PFSK-1 (cell line): ENCODE measurements at regions not wholly inside any gene's neighbourhood (a gene's known extent, or its start where the extent isn't known, plus 50 kb on each side); places are given as distances from the start of the nearest gene placed in this dataset.

Experiments
- FOXP2 ChIP-seq: optimal IDR thresholded peaks from 2 replicates; pipeline ENCODE3; 2011; ENCODE audit warnings: borderline replicate concordance, control low read depth, inconsistent platforms; ENCODE audit not compliant: insufficient read depth; ENCODE audit errors: extremely low read length, extremely low read depth
- POLR2AphosphoS5 ChIP-seq: IDR thresholded peaks from 2 replicates; pipeline ENCODE4 v1.6.1; 2012; ENCODE audit warnings: low read depth, mild to moderate bottlenecking, control low read depth, low read length, moderate library complexity
- SIN3A ChIP-seq: IDR thresholded peaks from 2 replicates; pipeline ENCODE4 v1.6.1; 2012; ENCODE audit warnings: mild to moderate bottlenecking, low read length, moderate library complexity, borderline replicate concordance; ENCODE audit not compliant: insufficient read depth
- TAF1 ChIP-seq: IDR thresholded peaks from 2 replicates; pipeline ENCODE4 v1.6.1; 2012; ENCODE audit warnings: low read length, control low read depth, borderline replicate concordance; ENCODE audit not compliant: insufficient read depth
- TF ChIP-seq, protein P1 (sequence below), 2 experiments: IDR thresholded peaks; 2 replicates each; pipeline versions ENCODE4 v1.6.1 to v1.8.0; 2011 to 2012; ENCODE audit warnings: low read depth in 2 of 2, low read length in 2 of 2, control low read depth in 1 of 2, inconsistent platforms in 1 of 2, mild to moderate bottlenecking in 1 of 2, moderate library complexity in 1 of 2; ENCODE audit not compliant: insufficient read depth in 1 of 2

DNA sequence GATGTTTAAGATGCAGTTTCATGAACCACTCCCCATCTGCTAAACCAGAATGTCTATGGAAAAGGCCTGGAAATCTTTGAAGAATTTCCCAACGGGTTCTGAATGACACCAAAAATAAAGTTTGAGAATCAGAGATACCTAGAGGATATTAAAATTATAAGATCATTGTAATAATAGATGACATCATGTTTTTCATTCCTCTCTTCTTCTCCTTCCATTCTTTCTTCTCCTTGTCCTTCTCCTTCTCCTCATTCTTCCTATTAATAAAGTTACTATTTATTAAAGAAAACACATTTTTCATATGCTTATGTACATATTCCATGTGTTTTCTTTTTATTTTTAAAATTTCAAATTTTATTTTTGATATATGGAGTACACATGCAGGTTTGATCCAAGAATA lies 1449.4 kb downstream of the LRFN5 start:
- TF ChIP-seq, protein P1, sequence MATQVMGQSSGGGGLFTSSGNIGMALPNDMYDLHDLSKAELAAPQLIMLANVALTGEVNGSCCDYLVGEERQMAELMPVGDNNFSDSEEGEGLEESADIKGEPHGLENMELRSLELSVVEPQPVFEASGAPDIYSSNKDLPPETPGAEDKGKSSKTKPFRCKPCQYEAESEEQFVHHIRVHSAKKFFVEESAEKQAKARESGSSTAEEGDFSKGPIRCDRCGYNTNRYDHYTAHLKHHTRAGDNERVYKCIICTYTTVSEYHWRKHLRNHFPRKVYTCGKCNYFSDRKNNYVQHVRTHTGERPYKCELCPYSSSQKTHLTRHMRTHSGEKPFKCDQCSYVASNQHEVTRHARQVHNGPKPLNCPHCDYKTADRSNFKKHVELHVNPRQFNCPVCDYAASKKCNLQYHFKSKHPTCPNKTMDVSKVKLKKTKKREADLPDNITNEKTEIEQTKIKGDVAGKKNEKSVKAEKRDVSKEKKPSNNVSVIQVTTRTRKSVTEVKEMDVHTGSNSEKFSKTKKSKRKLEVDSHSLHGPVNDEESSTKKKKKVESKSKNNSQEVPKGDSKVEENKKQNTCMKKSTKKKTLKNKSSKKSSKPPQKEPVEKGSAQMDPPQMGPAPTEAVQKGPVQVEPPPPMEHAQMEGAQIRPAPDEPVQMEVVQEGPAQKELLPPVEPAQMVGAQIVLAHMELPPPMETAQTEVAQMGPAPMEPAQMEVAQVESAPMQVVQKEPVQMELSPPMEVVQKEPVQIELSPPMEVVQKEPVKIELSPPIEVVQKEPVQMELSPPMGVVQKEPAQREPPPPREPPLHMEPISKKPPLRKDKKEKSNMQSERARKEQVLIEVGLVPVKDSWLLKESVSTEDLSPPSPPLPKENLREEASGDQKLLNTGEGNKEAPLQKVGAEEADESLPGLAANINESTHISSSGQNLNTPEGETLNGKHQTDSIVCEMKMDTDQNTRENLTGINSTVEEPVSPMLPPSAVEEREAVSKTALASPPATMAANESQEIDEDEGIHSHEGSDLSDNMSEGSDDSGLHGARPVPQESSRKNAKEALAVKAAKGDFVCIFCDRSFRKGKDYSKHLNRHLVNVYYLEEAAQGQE (IDR thresholded peaks at IDR 0.05; ENCODE audit: insufficient read depth in 1 of 2, low read depth in 2 of 2, low read length in 2 of 2): no peak
- no peak for TF ChIP-seq TAF1

DNA sequence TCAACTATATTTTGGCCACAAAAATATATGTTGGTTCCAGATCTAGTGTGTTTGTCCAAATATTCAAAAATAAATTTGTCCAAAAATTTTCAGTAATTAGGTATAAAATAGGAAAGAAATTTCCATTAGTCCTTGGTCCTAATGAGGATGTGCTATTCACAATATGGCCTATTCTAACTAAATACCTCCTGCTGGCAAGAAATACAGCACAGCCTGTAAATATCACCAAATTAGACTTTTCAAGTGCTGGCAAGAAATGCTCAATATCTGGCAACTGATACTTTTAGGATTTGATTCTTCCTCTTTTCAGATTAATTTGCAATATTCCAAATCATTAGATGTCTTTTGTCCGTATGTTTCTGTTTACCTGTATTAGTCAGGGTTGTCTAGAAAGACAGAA lies 1446.2 kb downstream of the LRFN5 start:
- TF ChIP-seq SIN3A (no peak), POLR2AphosphoS5 (no peak), FOXP2 (no peak), TAF1 (no peak)
- TF ChIP-seq, protein P1 (IDR thresholded peaks at IDR 0.05; ENCODE audit: insufficient read depth in 1 of 2, low read depth in 2 of 2, low read length in 2 of 2): no peak

DNA sequence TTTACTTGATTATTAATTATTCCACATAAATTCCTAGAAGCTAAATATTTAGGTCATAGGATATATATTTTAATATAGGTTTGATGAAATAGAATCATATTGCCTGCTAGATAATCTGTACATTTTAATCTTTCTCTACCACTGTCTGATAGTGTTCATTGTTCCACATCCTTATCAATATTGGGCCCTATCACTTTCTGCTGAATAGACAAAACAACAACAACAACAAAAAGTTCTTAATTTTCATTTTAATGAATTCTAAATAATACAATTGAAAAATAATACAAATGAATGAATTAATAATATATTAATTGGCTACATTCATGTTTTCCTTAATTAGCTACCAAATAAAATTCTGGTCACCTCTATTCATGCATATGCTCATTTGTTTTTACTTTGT lies 1437.2 kb downstream of the LRFN5 start:
- TF ChIP-seq SIN3A (no peak), POLR2AphosphoS5 (no peak), FOXP2 (no peak), TAF1 (no peak)
- TF ChIP-seq, protein P1 (IDR thresholded peaks at IDR 0.05; ENCODE audit: insufficient read depth in 1 of 2, low read depth in 2 of 2, low read length in 2 of 2): no peak

DNA sequence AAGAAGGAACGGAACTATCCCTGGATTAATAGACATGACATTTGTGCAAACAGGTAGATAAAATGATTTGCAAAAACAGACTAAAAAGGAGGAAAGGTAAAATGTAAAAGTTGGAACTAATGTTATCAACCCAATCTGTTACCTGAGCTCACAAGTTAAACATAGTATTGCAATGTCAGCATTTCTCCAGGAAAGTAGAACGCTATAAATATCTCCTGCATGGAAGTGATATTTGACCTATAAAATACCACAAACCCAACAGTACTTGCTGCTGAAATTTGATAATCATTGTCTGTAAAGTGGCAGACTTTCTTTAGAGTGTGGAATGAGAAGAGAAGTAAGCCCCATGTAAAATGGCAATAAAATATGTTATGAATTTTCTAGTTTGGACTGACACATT lies 1435.7 kb downstream of the LRFN5 start:
- no peak for TF ChIP-seq SIN3A
- TF ChIP-seq, protein P1 (IDR thresholded peaks at IDR 0.05; ENCODE audit: insufficient read depth in 1 of 2, low read depth in 2 of 2, low read length in 2 of 2): no peak
- TF ChIP-seq TAF1: no peak
- TF ChIP-seq FOXP2: no peak
- no peak for TF ChIP-seq POLR2AphosphoS5

DNA sequence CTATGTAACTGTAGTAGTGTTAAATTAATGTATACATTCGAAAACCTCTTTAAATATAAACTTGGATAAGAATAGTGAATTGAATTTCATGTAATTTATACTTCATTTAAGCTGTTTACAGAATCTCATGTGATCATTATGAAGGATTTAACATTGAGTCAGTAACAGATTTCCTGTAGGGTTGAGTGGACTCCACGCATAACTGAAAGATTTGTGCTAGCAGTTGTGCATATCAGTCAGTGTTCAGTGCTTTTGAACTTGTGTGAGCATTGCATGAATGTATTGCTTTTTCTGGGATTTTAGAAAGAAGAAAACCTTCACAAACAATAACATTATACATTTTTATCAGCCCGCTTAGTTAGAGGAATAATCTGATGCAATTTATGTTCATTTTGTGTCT lies 1435.3 kb downstream of the LRFN5 start:
- TF ChIP-seq TAF1 (no peak), POLR2AphosphoS5 (no peak), FOXP2 (no peak), SIN3A (no peak)
- TF ChIP-seq, protein P1 (IDR thresholded peaks at IDR 0.05; ENCODE audit: insufficient read depth in 1 of 2, low read depth in 2 of 2, low read length in 2 of 2): no peak
